ENCODE measurements at regions not wholly inside any gene's neighbourhood (a gene's known extent, or its start where the extent isn't known, plus 50 kb on each side); places are given as distances from the start of the nearest gene placed in this dataset.

- TF ChIP-seq, protein P1, sequence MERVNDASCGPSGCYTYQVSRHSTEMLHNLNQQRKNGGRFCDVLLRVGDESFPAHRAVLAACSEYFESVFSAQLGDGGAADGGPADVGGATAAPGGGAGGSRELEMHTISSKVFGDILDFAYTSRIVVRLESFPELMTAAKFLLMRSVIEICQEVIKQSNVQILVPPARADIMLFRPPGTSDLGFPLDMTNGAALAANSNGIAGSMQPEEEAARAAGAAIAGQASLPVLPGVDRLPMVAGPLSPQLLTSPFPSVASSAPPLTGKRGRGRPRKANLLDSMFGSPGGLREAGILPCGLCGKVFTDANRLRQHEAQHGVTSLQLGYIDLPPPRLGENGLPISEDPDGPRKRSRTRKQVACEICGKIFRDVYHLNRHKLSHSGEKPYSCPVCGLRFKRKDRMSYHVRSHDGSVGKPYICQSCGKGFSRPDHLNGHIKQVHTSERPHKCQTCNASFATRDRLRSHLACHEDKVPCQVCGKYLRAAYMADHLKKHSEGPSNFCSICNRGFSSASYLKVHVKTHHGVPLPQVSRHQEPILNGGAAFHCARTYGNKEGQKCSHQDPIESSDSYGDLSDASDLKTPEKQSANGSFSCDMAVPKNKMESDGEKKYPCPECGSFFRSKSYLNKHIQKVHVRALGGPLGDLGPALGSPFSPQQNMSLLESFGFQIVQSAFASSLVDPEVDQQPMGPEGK (CRISPR knock-in tag; IDR thresholded peaks at IDR 0.05) = peak; percentile 79
- TF ChIP-seq NFATC3 (CRISPR knock-in tag; IDR thresholded peaks at IDR 0.05) (no peak), HHEX (CRISPR knock-in tag; IDR thresholded peaks at IDR 0.05) (no peak), KLF15 (CRISPR knock-in tag; IDR thresholded peaks at IDR 0.05; ENCODE audit: borderline replicate concordance) (no peak), YEATS2 (CRISPR knock-in tag; IDR thresholded peaks at IDR 0.05; ENCODE audit: borderline replicate concordance) (0 out of 2 replicates have a peak, but pooled peaks have one; percentile 17), SMAD3 (CRISPR knock-in tag; IDR thresholded peaks at IDR 0.05) (peak; percentile 30; the same call in 1 of the 2 replicates), ZFAT (CRISPR knock-in tag; conservative IDR thresholded peaks at IDR 0.05) (no peak), REPIN1 (CRISPR knock-in tag; IDR thresholded peaks at IDR 0.05; ENCODE audit: borderline replicate concordance, low read depth) (no peak), ZNF614 (CRISPR knock-in tag; IDR thresholded peaks at IDR 0.05; ENCODE audit: borderline replicate concordance) (no peak), ZNF772 (CRISPR knock-in tag; IDR thresholded peaks at IDR 0.05) (peak; percentile 69; the same call in 1 of the 2 replicates), NFYC (CRISPR knock-in tag; IDR thresholded peaks at IDR 0.05) (no peak), TMF1 (CRISPR knock-in tag; IDR thresholded peaks at IDR 0.05; ENCODE audit: low read depth) (no peak), TBX2 (CRISPR knock-in tag; IDR thresholded peaks at IDR 0.05; ENCODE audit: borderline replicate concordance) (peak; percentile 68; the same call in 1 of the 2 replicates), MBD4 (IDR thresholded peaks at IDR 0.05; ENCODE audit: borderline replicate concordance, low read length) (no peak), IRF2 (CRISPR knock-in tag; IDR thresholded peaks at IDR 0.05) (no peak), NCOR1 (IDR thresholded peaks at IDR 0.05; ENCODE audit: borderline replicate concordance, low read length) (no peak), MYNN (CRISPR knock-in tag; IDR thresholded peaks at IDR 0.05; ENCODE audit: low read depth) (no peak), RXRA (CRISPR knock-in tag; IDR thresholded peaks at IDR 0.05) (peak; percentile 69), PHF8 (CRISPR knock-in tag; IDR thresholded peaks at IDR 0.05) (no peak), GTF2F1 (IDR thresholded peaks at IDR 0.05; ENCODE audit: low read length) (no peak), REST (IDR thresholded peaks at IDR 0.05; ENCODE audit: borderline replicate concordance in 1 of 2, low read depth in 1 of 2, low read length in 2 of 2) (no peak)
- TF ChIP-seq, protein P2, sequence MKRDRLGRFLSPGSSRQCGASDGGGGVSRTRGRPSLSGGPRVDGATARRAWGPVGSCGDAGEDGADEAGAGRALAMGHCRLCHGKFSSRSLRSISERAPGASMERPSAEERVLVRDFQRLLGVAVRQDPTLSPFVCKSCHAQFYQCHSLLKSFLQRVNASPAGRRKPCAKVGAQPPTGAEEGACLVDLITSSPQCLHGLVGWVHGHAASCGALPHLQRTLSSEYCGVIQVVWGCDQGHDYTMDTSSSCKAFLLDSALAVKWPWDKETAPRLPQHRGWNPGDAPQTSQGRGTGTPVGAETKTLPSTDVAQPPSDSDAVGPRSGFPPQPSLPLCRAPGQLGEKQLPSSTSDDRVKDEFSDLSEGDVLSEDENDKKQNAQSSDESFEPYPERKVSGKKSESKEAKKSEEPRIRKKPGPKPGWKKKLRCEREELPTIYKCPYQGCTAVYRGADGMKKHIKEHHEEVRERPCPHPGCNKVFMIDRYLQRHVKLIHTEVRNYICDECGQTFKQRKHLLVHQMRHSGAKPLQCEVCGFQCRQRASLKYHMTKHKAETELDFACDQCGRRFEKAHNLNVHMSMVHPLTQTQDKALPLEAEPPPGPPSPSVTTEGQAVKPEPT (CRISPR knock-in tag; IDR thresholded peaks at IDR 0.05; ENCODE audit: low read depth) = peak; percentile 62; the same call in 1 of the 2 replicates
Measured at GRCh38 chr5:68433923-68434879, 218.6 kb downstream of the PIK3R1 start (continued).

Data from HepG2 (cell line).